ENCODE measurements at regions not wholly inside any gene's neighbourhood (a gene's known extent, or its start where the extent isn't known, plus 50 kb on each side); places are given as distances from the start of the nearest gene placed in this dataset.

DNA sequence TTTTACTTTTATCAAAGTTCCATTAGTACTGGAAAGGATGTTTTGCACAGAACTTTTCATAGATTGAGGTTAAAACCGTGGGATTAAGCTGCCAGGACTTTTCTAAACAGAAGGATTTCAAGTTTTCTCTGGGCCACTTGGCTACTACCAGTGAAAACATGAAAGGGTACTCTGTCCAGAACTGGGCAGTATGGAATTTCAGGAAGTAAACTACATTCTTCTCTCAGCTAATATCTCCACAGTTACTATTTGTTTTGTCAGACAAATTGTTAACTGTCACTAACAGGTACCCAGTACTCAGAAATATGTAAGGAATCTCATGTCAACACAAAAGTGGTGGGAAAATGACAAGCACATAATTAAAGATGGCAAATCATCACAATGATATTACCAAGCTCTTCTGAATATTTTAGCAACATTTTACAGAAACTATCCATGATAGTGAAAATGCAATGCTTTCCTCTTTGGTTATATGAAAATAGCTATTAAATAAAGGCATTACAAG is 454.4 kb downstream of the C4orf33 start:
- Histone ChIP-seq H3K4me3 (ENCODE audit: low read length) (no peak overlapping the region), H3K36me3 (ENCODE audit: control insufficient read depth, insufficient read depth, low read length, severe bottlenecking) (no peaks in the 10 kb centered on the region), H3K27me3 (replicated peaks; ENCODE audit: control insufficient read depth, insufficient read depth, low read length) (no peaks in the 10 kb centered on the region), H3K4me1 (ENCODE audit: control insufficient read depth, insufficient read depth, low read length) (peaks cover 4% of the 10 kb centered on the region), H3K9me3 (ENCODE audit: control insufficient read depth, low read length) (no peaks in the 10 kb centered on the region), H3K9ac (ENCODE audit: low read length) (no peak overlapping the region)
- DNase-seq (ENCODE audit: low read depth): no peak

DNA sequence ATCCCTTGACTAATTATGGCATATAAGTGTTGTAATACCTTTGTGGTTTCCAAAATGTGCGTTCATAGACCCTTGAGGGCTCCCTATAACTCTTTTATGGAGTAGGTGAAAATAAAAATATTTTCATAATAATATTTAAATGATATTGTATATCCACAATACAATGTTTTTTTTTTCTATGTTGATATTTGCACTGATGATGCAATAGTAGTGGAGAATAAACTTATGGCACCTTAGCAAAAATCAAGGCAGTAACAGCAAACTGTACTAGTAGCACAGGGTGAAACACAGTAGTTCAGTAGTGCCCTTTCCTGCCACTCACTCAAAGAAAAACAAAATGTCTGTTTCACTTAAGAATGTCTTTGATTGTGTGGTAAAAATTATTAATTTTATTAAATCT is 465.3 kb downstream of the C4orf33 start:
- H3K9ac ChIP-seq (ENCODE audit: low read length): no peak overlapping the region
- no peaks in the 10 kb centered on the region for H3K36me3 ChIP-seq (ENCODE audit: control insufficient read depth, insufficient read depth, low read length, severe bottlenecking)
- peaks cover 9% of the 10 kb centered on the region for H3K4me1 ChIP-seq (ENCODE audit: control insufficient read depth, insufficient read depth, low read length)
- DNase-seq (ENCODE audit: low read depth): no peak
- no peaks in the 10 kb centered on the region for H3K27me3 ChIP-seq (replicated peaks; ENCODE audit: control insufficient read depth, insufficient read depth, low read length)
- no peak overlapping the region for H3K4me3 ChIP-seq (ENCODE audit: low read length)
- H3K9me3 ChIP-seq (ENCODE audit: control insufficient read depth, low read length): no peaks in the 10 kb centered on the region

DNA sequence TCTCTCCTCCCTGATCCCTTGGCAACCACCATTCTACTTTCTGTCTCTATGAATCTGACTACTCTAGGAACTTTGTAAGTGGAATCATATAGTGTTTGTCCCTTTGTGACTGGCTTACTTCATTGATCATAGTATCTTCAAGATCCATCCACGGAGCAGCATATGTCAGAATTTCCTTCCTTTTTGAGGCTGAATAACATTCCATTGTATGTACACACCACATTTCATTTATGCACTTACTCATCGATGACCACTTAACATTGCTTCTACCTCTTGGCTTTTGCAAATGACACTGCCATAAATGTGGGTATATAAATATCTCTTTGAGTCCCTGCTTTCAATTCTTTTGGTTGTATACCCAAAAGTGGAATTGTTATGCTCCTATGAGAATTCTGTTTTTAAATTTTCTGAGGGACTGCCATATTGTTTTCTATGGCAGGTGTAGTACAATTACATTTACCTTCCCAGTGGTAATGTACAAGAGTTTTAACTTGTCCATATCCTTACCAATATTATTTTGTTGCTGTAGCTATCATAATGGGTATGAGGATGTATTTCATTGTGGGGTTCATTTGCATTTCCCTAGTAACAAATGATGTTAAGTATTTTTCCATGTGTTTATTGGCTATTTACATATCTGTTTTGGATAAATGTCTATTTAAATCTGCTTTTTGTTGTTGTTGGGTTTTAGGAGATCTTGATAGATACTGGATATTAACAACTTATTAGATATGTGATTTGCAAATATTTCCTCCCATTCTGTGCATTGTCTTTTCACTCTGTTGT is 466.1 kb downstream of the C4orf33 start:
- no peak overlapping the region for H3K4me3 ChIP-seq (ENCODE audit: low read length)

DNA sequence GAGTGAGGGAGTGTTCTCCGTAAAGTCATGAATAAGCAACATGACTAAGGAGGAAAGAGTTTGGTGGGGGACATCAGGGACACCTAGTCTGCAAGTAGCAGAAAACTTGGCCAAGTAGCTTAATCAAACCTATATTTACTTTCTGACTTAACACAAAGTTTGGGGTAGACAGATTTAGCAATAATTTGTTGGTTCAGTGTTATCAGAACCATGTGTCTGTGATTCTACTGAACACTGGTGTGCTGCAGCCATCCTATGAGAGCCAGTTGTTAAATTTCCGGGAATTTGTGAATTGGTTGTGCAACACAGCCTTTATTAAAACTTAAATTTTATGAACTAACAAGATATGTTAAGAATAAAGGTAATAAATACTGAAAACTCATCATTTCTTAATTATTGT is 469.3 kb downstream of the C4orf33 start:
- Histone ChIP-seq H3K9ac (ENCODE audit: low read length) (no peak overlapping the region), H3K4me1 (ENCODE audit: control insufficient read depth, insufficient read depth, low read length) (peaks cover 9% of the 10 kb centered on the region), H3K27me3 (replicated peaks; ENCODE audit: control insufficient read depth, insufficient read depth, low read length) (no peaks in the 10 kb centered on the region), H3K36me3 (ENCODE audit: control insufficient read depth, insufficient read depth, low read length, severe bottlenecking) (no peaks in the 10 kb centered on the region), H3K9me3 (ENCODE audit: control insufficient read depth, low read length) (no peaks in the 10 kb centered on the region), H3K4me3 (ENCODE audit: low read length) (no peak overlapping the region)
- peak; percentile 33 for DNase-seq (ENCODE audit: low read depth)

More for the DNA sequence above, 466.1 kb downstream of the C4orf33 start:
- Histone ChIP-seq H3K36me3 (ENCODE audit: control insufficient read depth, insufficient read depth, low read length, severe bottlenecking) (no peaks in the 10 kb centered on the region), H3K27me3 (replicated peaks; ENCODE audit: control insufficient read depth, insufficient read depth, low read length) (no peaks in the 10 kb centered on the region), H3K9ac (ENCODE audit: low read length) (no peak overlapping the region), H3K4me1 (ENCODE audit: control insufficient read depth, insufficient read depth, low read length) (peaks cover 9% of the 10 kb centered on the region), H3K9me3 (ENCODE audit: control insufficient read depth, low read length) (no peaks in the 10 kb centered on the region)
- peak; percentile 34 for DNase-seq (ENCODE audit: low read depth)

DNA sequence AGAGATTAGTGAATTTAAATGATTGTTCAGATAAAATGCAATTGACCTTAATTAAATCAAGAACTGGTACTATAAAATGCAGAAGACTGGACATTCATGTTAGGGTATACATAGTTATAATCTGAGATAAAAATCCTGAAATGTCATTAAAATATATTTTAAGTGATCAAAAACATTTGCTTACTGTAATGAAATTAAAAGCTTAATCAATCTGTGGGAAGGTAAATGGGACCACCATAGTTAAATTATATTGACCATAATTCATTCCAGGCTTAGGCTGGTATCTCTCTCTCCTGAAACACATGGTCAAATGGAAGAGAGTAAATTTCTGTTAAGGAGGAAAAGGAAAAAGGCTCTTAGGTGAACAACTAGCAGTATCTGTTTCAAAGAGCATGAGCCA is 474.4 kb downstream of the C4orf33 start:
- H3K4me3 ChIP-seq (ENCODE audit: low read length): no peak overlapping the region
- no peaks in the 10 kb centered on the region for H3K9me3 ChIP-seq (ENCODE audit: control insufficient read depth, low read length)
- H3K27me3 ChIP-seq (replicated peaks; ENCODE audit: control insufficient read depth, insufficient read depth, low read length): no peaks in the 10 kb centered on the region
- no peaks in the 10 kb centered on the region for H3K36me3 ChIP-seq (ENCODE audit: control insufficient read depth, insufficient read depth, low read length, severe bottlenecking)
- peaks cover 2% of the 10 kb centered on the region for H3K4me1 ChIP-seq (ENCODE audit: control insufficient read depth, insufficient read depth, low read length)
- no peak overlapping the region for H3K9ac ChIP-seq (ENCODE audit: low read length)
- no peak for DNase-seq (ENCODE audit: low read depth)

DNA sequence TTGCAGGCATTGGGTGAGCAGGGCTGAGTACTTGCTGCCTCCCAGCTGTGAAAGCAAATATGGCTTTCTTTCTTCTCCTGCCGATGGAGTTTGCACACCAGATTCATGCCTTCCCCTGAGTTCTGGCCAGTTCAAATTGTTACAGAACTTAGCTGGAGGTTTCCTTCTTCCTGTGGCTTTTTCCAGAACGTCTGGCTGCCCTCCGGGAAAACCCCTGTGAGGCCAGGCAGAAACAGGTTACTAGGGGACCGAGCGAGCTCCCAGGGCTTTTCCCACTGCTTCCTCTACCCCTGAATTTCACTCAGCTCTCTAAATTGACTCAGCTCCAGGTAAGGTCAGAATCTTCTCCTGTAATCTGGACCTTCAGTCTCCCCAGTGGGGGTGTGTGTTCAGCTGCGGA is 482.4 kb downstream of the C4orf33 start:
- H3K36me3 ChIP-seq (ENCODE audit: control insufficient read depth, insufficient read depth, low read length, severe bottlenecking): no peaks in the 10 kb centered on the region
- DNase-seq (ENCODE audit: low read depth): no peak
- H3K9ac ChIP-seq (ENCODE audit: low read length): no peak overlapping the region
- H3K27me3 ChIP-seq (replicated peaks; ENCODE audit: control insufficient read depth, insufficient read depth, low read length): no peaks in the 10 kb centered on the region
- peaks cover 11% of the 10 kb centered on the region for H3K4me1 ChIP-seq (ENCODE audit: control insufficient read depth, insufficient read depth, low read length)
- no peak overlapping the region for H3K4me3 ChIP-seq (ENCODE audit: low read length)
- no peaks in the 10 kb centered on the region for H3K9me3 ChIP-seq (ENCODE audit: control insufficient read depth, low read length)

DNA sequence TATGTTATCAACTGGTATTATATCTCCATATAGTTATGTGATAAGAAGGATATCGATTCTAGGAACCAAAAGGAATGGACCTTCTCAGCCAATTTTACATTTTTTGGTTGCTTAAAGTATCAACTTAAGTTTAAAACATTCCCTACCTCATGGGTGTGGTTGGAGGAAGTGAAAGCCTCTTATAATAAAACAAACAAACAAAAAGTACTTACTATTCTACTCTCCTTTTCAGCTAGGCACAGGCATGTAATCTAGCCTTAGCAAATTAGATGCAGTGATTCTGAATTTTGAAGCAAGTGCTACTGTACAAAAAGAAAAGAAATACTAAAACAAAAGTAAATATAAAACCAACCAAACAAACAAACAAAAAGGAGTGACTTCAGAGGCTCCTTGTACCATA is 485.4 kb downstream of the C4orf33 start:
- DNase-seq (ENCODE audit: low read depth): peak; percentile 12
- Histone ChIP-seq H3K27me3 (replicated peaks; ENCODE audit: control insufficient read depth, insufficient read depth, low read length) (no peaks in the 10 kb centered on the region), H3K9me3 (ENCODE audit: control insufficient read depth, low read length) (peaks cover 16% of the 10 kb centered on the region), H3K4me1 (ENCODE audit: control insufficient read depth, insufficient read depth, low read length) (peaks cover 24% of the 10 kb centered on the region), H3K4me3 (ENCODE audit: low read length) (no peak overlapping the region), H3K36me3 (ENCODE audit: control insufficient read depth, insufficient read depth, low read length, severe bottlenecking) (no peaks in the 10 kb centered on the region), H3K9ac (ENCODE audit: low read length) (no peak overlapping the region)

DNA sequence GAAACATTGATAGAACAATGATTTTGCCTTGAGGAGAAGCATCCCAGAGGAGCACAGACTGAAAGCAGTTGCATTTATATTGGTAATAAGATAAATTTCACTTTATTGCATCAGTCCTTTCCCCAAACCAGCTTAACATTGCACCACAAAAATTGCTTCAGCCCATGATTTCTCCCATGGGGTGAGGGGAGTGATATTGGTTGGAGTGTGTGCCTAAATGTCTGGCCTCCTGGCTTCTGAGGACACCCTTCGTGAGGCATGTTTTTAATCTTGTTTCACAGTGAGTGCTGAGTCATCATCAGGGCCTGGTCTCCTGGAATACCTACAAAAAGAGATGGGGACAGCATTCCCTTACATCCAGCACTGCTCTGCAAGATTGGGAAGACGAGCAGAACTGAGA is 487.9 kb downstream of the C4orf33 start:
- Histone ChIP-seq H3K36me3 (ENCODE audit: control insufficient read depth, insufficient read depth, low read length, severe bottlenecking) (no peaks in the 10 kb centered on the region), H3K9ac (ENCODE audit: low read length) (peak overlapping the region; percentile 68), H3K27me3 (replicated peaks; ENCODE audit: control insufficient read depth, insufficient read depth, low read length) (no peaks in the 10 kb centered on the region), H3K4me1 (ENCODE audit: control insufficient read depth, insufficient read depth, low read length) (peaks cover 24% of the 10 kb centered on the region), H3K4me3 (ENCODE audit: low read length) (peak overlapping the region; percentile 40), H3K9me3 (ENCODE audit: control insufficient read depth, low read length) (peaks cover 23% of the 10 kb centered on the region)
- peak; percentile 91 for DNase-seq (ENCODE audit: low read depth)

DNA sequence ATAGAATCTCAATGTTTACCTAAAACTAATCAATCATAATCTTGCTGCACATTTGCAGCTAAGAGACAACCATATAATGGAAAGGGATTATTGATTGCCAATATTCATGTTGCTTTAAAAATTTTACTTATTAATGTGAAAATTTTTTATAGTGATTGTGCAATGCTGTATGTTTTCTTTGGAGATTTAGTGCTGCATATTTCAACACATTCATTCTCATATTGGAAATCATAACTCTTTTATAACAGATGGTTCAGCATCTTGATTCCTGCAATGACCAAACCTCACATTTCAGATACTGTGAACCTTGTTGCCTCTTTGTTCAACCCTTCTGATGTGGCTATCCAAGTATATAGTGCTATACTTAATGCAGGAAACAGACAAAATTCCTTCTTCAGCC is 502.6 kb downstream of the C4orf33 start:
- peaks cover 11% of the 10 kb centered on the region for H3K9me3 ChIP-seq (ENCODE audit: control insufficient read depth, low read length)
- DNase-seq (ENCODE audit: low read depth): peak; percentile 53

DNA sequence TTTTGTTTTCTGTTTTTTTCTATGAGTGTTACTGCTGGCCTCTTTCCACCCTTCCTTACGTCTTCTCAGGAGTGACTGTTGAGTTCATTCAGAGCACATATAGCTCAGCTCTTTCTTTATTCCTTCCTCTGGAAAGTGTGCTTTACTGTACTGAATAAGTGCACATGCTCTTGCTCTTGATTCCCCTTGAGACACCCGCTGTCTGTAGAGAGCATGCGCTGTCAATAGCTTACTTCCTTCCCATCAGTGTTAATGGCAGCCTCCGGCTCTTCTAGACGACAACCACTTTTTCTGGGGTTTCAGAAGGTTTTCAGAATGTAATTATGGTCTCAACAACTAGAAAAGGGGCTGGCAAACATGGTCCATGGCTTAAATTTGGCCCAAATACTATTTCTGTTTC is 504.9 kb downstream of the C4orf33 start:
- Histone ChIP-seq H3K9me3 (ENCODE audit: control insufficient read depth, low read length) (no peaks in the 10 kb centered on the region), H3K36me3 (ENCODE audit: control insufficient read depth, insufficient read depth, low read length, severe bottlenecking) (no peaks in the 10 kb centered on the region), H3K9ac (ENCODE audit: low read length) (no peak overlapping the region), H3K4me1 (ENCODE audit: control insufficient read depth, insufficient read depth, low read length) (peaks cover 8% of the 10 kb centered on the region), H3K4me3 (ENCODE audit: low read length) (no peak overlapping the region), H3K27me3 (replicated peaks; ENCODE audit: control insufficient read depth, insufficient read depth, low read length) (no peaks in the 10 kb centered on the region)
- no peak for DNase-seq (ENCODE audit: low read depth)

More for the DNA sequence above, 502.6 kb downstream of the C4orf33 start:
- Histone ChIP-seq H3K4me1 (ENCODE audit: control insufficient read depth, insufficient read depth, low read length) (peaks cover 8% of the 10 kb centered on the region), H3K4me3 (ENCODE audit: low read length) (no peak overlapping the region), H3K36me3 (ENCODE audit: control insufficient read depth, insufficient read depth, low read length, severe bottlenecking) (no peaks in the 10 kb centered on the region), H3K9ac (ENCODE audit: low read length) (no peak overlapping the region), H3K27me3 (replicated peaks; ENCODE audit: control insufficient read depth, insufficient read depth, low read length) (no peaks in the 10 kb centered on the region)

DNA sequence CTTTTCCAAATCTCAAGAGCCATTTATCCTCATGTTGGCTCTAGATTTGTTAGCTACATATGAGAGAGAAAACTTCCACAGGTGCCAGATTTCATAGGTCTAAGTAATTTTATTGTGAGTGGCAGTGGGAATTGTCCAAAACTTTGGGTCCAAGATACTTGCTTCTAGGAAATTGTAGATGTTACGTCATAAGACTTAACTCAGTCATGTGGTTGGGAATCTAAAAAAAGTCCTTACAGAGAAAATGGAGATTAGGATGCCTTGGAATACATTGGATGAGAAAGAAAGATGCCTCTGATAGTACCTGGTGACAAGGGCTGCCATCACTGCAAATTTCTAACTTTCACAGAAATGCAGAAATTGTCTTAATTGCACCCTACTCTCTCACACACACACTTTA is 506.5 kb downstream of the C4orf33 start:
- Histone ChIP-seq H3K9ac (ENCODE audit: low read length) (no peak overlapping the region), H3K4me1 (ENCODE audit: control insufficient read depth, insufficient read depth, low read length) (peaks cover 3% of the 10 kb centered on the region), H3K9me3 (ENCODE audit: control insufficient read depth, low read length) (no peaks in the 10 kb centered on the region), H3K4me3 (ENCODE audit: low read length) (no peak overlapping the region), H3K27me3 (replicated peaks; ENCODE audit: control insufficient read depth, insufficient read depth, low read length) (no peaks in the 10 kb centered on the region), H3K36me3 (ENCODE audit: control insufficient read depth, insufficient read depth, low read length, severe bottlenecking) (no peaks in the 10 kb centered on the region)
- DNase-seq (ENCODE audit: low read depth): no peak

All from adipocyte (in vitro differentiated cells).